AG08395 (cell line): ENCODE measurements at regions not wholly inside any gene's neighbourhood (a gene's known extent, or its start where the extent isn't known, plus 50 kb on each side); places are given as distances from the start of the nearest gene placed in this dataset.
A peak's percentile ranks its signal among the peaks of the same experiment; 100 is the strongest.

Experiments
- DNase-seq: peaks from one replicate; pipeline ENCODE4 v3.0.0; 2012; ENCODE audit warnings: mixed read lengths, low spot score

- no peak for DNase-seq
Measured at GRCh38 chr9:89881431-89881830, 276.6 kb downstream of the GADD45G start.

DNA sequence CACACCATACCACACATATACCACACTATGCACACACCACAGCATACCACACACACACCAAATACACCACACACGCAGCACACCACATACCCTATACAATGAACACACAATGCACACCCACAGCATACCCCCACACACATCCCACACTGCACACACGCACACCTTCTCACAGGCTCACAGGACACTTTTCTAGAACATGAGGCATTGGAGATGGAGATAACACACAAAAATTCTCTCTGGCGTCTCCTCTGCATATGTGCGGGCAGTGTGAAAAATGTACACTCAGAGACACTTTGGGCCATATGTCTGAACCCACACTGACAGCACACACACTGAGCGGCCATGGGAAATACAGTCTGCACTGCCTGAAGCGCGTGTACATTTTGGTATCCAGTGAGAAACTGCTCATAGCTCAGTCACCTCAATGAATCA, 278.1 kb downstream of the GADD45G start:
- DNase-seq: no peak

DNA sequence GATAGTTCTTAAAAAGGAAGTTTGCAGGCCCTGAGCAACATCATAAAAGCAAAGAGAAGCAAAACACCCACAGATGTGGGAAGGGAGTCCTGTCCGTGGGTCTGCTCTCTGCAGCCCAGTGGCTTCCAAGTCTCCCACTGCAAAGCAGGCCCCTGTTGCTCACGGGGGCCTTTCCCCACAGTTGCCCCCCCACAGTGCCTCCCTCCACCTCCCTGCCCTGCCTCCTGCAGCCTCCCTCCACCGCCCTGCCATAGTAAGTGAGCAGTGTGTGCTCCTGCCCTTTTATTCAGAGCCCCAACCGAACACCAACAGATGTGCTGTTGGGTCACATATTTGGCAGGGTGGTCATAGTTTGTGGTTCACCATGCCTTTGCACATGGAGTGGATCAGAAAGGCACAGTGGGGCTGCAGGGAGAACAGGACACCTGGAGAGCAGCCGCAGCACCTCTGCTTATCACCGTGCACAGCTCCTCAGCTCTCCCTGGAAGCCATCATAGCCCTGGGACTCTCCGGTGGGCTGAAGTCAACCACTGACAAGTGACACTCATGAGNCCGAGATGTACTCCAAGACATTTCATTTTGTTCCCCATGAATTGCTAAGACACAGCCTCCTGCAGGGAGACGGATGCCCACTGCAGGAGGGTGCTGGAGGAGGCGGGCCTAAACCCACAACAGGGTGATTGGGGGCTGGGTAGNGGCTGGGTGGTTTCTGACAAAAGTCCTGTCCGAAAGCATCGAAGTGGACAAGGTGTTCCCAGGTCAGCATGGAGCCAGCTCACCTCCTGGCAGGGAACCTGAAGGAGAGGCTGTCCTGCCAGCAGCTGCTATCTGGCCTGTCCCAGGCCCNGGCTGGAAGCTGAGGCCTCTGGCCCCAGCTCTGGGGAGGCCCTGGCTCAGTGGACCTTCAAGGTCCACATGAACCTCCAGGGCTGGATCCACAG, 278.9 kb downstream of the GADD45G start:
- DNase-seq: no peak

DNA sequence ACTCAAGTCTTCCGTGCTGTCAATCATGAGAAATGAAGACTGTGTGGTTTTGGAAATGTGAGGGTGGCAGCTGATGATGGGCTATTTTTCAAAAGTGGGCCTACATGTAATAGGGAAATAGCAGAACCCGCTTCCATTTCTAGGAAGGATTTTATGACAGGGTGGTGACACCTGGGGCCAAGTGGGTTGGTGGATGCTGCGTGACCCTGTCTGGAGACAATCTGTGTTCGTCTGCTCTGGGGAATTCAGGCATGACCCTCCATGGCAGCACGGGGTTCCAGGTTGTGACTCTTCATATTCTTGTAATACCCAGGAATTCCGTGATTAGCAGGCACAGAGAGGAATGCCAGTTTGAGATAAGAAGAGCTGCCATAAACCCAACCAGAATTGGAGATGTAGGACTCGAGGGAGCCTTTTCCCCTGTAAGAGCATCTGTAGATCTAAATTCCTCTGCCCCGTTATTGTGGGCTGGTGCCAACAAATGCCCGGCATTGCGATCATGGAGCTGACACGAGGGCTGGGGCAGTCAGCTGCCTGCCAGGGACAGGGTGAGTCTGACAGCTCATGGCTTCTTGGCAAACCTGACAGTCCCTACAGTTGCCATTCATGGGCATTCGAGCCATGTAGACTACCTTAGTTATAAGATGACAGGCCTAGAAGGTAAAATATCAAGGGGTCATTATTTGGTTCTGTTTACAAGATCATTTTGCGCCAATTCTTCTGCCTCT, 279.7 kb downstream of the GADD45G start:
- DNase-seq: no peak

DNA sequence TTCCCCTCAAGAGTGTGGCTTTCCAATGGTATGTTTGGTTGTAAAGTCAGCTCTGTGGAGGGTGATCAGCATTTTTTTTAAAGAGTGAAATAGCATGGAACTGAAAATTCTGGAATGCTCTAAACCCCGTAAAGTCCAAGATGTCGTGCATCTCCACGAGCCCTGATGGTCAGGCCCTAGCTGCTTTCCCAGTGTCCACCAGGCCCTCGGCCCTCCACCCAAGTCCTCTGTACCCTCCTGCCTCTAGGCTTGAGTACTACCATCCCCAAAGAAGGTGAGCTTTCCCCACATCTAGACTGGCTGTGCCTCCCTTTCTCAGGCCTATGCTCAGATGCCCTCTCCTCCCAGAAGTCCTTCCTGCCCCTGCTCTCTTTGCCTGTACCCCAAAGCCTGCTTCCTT, 280.3 kb downstream of the GADD45G start:
- no peak for DNase-seq

- DNase-seq: no peak
Measured at GRCh38 chr9:89886281-89886700, 281.5 kb downstream of the GADD45G start.

GRCh38 chr9:89887286-89887685, 282.5 kb downstream of the GADD45G start:
- no peak for DNase-seq

DNA sequence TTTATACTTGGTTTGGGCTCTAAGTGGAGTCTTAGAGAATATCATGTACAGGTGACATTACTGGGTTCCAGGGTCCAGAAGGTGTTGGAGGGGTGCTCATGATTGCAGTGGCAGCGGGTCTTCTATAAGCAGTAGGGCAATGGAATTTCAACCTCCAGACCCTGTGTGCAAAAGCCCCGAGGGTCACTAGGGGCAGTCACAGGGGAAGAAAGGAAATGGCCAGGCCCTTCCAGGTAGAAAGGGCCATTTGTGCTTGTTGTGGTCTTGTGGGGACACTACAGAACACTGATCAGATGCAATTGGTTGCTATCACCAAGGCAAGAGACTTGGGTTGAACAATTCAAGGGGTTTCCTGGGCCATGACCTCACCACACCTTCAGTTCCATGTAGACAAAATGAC, 283.4 kb downstream of the GADD45G start:
- no peak for DNase-seq

DNA sequence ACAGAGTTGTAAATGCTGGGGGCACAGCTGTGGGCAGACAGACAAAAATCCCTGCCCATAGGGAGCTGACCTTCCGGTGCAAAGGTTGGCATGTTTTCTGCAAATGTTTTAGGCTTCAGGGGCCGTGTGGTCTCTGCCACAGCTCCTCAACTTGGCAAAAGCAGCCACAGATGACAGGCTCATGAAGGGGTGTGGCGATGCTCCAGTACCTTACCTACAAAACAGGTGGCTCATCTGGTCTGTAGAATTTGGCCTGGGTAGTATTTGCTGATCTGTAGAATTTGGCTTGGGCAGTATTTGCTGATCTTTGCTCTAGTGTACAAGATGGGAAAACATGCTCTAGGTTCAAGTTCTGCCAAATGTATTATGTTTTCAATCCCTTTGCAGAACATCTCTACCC, 283.9 kb downstream of the GADD45G start:
- DNase-seq: no peak

GRCh38 chr9:89889865-89890264, 285.1 kb downstream of the GADD45G start:
- no peak for DNase-seq

DNA sequence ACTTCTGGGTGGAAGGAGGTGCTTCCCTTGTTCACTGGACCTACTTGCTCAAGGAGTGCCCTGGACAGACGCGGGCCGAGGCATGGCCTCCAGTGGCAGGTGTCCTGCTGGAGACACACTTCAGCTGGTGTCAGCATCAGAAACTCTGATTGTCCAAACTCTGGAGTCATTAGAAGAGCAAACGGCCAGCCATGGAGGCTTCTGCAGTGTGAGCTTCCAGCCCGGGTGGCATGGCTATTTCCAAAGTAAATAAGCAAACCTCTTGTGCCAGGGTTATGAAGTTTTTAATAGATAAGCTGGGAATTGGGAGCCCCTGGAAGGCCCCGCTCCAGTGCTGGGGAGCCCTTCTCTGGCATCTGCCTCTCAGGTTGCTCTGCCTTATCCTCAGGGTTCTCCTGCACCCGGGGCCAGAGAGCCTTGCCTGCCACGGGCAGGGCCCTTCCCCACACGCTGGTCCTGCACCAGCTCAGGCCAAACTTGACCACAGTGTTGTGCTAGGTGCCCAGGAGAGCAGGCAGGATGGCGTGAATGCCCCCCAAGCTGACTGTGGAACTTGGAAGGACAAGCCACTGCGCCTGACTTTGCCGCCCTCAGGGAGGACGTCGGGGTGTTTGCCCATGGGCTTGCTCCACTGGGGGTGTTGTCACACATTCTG, 285.6 kb downstream of the GADD45G start:
- no peak for DNase-seq

DNA sequence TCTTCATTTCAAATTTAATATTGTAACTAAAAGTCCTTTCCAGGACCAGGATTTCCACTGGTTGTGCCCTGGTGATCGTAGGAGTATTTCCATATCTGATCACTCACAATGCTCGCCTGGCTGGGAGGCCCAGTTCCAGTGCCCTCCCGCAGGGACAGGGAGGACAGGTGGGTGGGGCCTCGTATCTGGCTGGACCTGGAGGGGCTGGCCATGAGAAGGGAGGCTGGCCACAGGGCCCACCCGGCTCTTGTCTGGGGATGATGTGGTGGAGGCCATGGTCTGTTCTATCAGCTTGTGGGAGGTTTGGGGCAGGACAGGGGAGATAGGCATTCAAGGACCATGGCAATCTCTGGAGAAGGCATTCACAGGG, 286.4 kb downstream of the GADD45G start:
- DNase-seq: no peak

GRCh38 chr9:89891591-89892304, 286.9 kb downstream of the GADD45G start:
- DNase-seq: no peak

DNA sequence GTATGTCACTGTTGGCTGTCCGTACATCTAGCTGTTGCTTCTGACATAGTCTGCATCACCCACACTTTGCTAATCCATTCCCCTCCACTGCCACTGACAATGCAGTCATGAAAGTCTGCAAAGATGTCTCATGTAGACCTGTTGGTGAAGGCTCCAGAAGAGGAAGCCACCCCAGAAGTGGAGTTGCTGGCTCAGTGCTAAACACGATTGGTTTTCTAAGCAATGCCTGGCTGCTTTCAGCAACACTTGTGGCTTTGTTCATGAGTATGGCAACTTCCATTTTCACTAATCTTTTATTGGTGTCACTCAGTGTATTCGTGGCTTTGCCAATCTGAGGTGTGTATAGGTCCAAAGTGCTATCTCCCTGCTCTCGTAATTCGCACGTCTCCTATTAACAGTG, 288.1 kb downstream of the GADD45G start:
- no peak for DNase-seq

DNA sequence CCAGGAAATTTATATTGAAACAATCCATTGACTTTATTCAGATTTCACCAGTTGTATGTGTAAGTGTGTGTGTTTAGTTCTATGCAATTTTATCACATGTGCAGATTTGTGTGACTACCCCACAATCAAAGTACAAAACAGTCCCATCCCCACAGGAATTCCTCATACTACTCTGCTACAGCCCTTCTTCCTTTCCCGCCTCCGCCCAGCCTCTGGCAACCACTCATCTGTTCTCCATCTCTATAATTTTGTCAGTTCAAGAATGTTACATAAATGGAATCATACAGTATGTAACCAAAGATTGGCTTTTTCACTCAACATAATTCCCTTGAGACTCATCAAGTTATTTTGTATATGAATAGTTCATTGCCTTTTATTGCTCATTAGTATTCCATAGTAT, 289.1 kb downstream of the GADD45G start:
- DNase-seq: no peak

GRCh38 chr9:89896806-89897340, 292.1 kb downstream of the GADD45G start:
- no peak for DNase-seq

GRCh38 chr9:89899573-89899972, 294.8 kb downstream of the GADD45G start:
- no peak for DNase-seq

DNA sequence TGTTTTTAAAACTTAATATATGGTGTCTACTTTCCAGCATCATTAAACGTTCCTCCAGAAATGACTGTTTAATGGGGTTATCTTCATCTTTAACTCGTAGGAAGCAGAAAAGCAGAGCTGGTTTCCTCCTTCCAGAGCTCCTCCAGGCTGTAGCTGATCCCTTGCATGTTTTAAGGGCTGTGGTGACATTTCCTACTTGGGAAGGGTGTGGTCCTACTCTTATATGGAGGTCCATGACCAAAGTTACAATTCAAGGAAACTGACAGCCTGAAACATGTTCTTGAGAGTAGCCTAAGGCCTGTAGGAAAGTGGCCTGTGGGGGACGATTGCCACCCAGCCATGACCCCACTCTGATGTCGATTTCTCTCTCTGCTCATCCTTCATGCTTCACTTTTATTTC, 297.1 kb downstream of the GADD45G start:
- no peak for DNase-seq

GRCh38 chr9:89902450-89903140, 297.8 kb downstream of the GADD45G start:
- DNase-seq: peak; percentile 93

- no peak for DNase-seq
Measured at GRCh38 chr9:89903141-89903475, 298.3 kb downstream of the GADD45G start.

DNA sequence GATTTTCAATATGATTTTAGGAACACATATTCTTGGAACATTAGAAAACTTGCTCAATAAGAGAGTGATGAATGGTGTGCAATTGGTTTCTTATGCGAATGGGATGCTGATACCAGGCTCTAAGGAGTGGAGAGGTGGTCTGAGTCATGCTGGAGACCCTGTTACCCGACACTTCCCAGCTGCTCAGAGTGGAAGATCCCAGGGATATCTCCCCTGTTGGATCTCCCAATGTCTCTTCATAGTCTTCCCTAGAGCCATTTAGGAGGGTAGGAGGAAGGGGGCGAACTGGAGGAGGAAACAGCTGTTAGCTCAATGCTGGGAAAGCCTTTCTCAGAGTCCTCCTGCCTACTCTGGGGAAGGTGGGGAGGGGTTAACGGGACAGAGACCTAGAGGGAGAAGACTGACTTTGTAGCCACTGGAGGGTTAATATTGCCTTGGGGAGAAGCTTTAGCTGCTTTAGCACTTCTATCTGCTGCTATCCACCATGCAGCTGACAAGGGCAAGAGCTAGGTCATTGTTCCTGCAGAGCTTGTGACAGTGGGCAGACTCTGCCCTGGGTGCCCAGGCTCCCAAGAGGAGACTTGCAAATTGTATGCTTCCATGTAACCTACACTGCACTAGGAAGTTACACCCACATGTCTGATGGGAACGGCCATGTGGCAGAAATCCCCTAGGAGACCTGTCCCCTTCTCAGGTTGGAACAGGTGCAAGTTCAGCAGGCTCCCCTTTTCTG, 301.0 kb downstream of the GADD45G start:
- no peak for DNase-seq
